ENCODE measurements at regions not wholly inside any gene's neighbourhood (a gene's known extent, or its start where the extent isn't known, plus 50 kb on each side); places are given as distances from the start of the nearest gene placed in this dataset.

DNA sequence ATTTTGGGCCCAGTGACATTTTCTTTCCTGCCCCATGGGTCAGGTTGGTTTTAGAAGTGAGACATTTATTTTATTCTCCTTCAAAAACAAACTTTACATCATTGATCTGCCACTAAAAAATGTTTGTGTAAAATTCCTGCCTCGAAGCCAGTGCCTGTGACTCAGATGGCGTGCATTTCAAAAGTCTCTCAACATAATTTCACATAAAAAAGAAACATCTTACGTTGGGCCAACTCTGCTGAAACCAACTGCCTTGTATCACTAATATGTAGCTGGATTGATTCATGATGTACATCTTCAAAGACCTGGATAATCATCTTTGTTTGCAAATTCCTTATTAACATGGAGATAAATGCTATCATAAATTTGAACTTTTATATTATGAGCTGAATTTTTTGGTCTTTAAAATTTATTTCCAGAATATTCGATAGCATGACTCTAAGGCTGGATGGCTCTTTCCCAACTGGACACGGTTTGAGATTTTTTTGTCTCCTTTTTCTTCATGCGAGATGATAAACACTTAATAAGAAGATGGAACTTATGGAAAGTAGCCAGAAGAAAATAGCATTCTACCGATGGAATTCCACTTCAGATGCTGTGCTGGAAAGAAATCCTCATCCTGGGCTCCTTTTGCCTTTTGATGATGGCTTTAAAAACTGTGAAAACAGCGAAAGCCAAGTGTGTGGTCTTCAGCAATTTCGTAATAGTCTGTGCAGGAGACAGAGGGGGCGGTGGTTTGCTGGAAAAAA, 420.5 kb downstream of the FGF9 start:
- TF ChIP-seq POLR2AphosphoS5 (IDR thresholded peaks at IDR 0.05; ENCODE audit: low read depth, low read length) (no peak), SIN3A (IDR thresholded peaks at IDR 0.05; ENCODE audit: borderline replicate concordance, insufficient read depth, low read length) (no peak)
- TF ChIP-seq, protein P1, sequence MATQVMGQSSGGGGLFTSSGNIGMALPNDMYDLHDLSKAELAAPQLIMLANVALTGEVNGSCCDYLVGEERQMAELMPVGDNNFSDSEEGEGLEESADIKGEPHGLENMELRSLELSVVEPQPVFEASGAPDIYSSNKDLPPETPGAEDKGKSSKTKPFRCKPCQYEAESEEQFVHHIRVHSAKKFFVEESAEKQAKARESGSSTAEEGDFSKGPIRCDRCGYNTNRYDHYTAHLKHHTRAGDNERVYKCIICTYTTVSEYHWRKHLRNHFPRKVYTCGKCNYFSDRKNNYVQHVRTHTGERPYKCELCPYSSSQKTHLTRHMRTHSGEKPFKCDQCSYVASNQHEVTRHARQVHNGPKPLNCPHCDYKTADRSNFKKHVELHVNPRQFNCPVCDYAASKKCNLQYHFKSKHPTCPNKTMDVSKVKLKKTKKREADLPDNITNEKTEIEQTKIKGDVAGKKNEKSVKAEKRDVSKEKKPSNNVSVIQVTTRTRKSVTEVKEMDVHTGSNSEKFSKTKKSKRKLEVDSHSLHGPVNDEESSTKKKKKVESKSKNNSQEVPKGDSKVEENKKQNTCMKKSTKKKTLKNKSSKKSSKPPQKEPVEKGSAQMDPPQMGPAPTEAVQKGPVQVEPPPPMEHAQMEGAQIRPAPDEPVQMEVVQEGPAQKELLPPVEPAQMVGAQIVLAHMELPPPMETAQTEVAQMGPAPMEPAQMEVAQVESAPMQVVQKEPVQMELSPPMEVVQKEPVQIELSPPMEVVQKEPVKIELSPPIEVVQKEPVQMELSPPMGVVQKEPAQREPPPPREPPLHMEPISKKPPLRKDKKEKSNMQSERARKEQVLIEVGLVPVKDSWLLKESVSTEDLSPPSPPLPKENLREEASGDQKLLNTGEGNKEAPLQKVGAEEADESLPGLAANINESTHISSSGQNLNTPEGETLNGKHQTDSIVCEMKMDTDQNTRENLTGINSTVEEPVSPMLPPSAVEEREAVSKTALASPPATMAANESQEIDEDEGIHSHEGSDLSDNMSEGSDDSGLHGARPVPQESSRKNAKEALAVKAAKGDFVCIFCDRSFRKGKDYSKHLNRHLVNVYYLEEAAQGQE (IDR thresholded peaks at IDR 0.05; ENCODE audit: insufficient read depth in 1 of 2, low read depth in 2 of 2, low read length in 2 of 2), result no peak
